ENCODE measurements at regions not wholly inside any gene's neighbourhood (a gene's known extent, or its start where the extent isn't known, plus 50 kb on each side); places are given as distances from the start of the nearest gene placed in this dataset.
A peak's percentile ranks its signal among the peaks of the same experiment; 100 is the strongest.
"Not testable (repeated sequence)": the region's sequence is repeated elsewhere in the genome, so short reads cannot be mapped to it uniquely, and the experiment has no call there.

- peak; percentile 99 for ATAC-seq
- DNase-seq (ENCODE audit: low spot score) = peak; percentile 80
These were observed 415.1 kb downstream of the ETS1 start for GRCh38 chr11:128172046-128172878.

GRCh38 chr11:128171506-128171905 lies 415.9 kb downstream of the ETS1 start:
- DNase-seq (ENCODE audit: low spot score) = no peak
- no peak for ATAC-seq

- DNase-seq (ENCODE audit: low spot score) (no peak), ATAC-seq (no peak)
These were observed 421.8 kb downstream of the ETS1 start for GRCh38 chr11:128165572-128165971.

GRCh38 chr11:128164080-128164741 lies 423.1 kb downstream of the ETS1 start:
- DNase-seq (ENCODE audit: low spot score) (no peak), ATAC-seq (peak; percentile 71)

- DNase-seq (ENCODE audit: low spot score) (peak; percentile 58), ATAC-seq (peak; percentile 46)
These were observed 425.4 kb downstream of the ETS1 start for GRCh38 chr11:128161994-128162393.

- DNase-seq (ENCODE audit: low spot score) (no peak), ATAC-seq (no peak)
These were observed 425.9 kb downstream of the ETS1 start for GRCh38 chr11:128161436-128161835.

GRCh38 chr11:128158860-128159259 lies 428.5 kb downstream of the ETS1 start:
- no peak for DNase-seq (ENCODE audit: low spot score)
- no peak for ATAC-seq

- DNase-seq (ENCODE audit: low spot score) = peak; percentile 55
- ATAC-seq = peak; percentile 88
These were observed 429.7 kb downstream of the ETS1 start for GRCh38 chr11:128157423-128158298.

GRCh38 chr11:128156486-128156885 lies 430.9 kb downstream of the ETS1 start:
- no peak for DNase-seq (ENCODE audit: low spot score)
- ATAC-seq = no peak

GRCh38 chr11:128155590-128155989 lies 431.8 kb downstream of the ETS1 start:
- ATAC-seq = no peak
- no peak for DNase-seq (ENCODE audit: low spot score)

- ATAC-seq (no peak), DNase-seq (ENCODE audit: low spot score) (no peak)
These were observed 433.7 kb downstream of the ETS1 start for GRCh38 chr11:128153697-128154048.

GRCh38 chr11:128152796-128153696 lies 434.3 kb downstream of the ETS1 start:
- ATAC-seq (no peak), DNase-seq (ENCODE audit: low spot score) (no peak)

- ATAC-seq = peak; percentile 61
- DNase-seq (ENCODE audit: low spot score) = no peak
These were observed 435.6 kb downstream of the ETS1 start for GRCh38 chr11:128151780-128152179.

GRCh38 chr11:128151338-128151737 lies 436.0 kb downstream of the ETS1 start:
- DNase-seq (ENCODE audit: low spot score) (no peak), ATAC-seq (no peak)

- DNase-seq (ENCODE audit: low spot score) (no peak), ATAC-seq (no peak)
These were observed 439.1 kb downstream of the ETS1 start for GRCh38 chr11:128148208-128148607.

GRCh38 chr11:128146926-128147605 lies 440.3 kb downstream of the ETS1 start:
- peak; percentile 26 for ATAC-seq
- DNase-seq (ENCODE audit: low spot score) = no peak

GRCh38 chr11:128140293-128140692 lies 447.1 kb downstream of the ETS1 start:
- ATAC-seq; DNase-seq (ENCODE audit: low spot score): not testable (repeated sequence)

GRCh38 chr11:128135451-128135850 lies 451.9 kb downstream of the ETS1 start:
- ATAC-seq (peak; percentile 46), DNase-seq (ENCODE audit: low spot score) (no peak)

- ATAC-seq = no peak
- no peak for DNase-seq (ENCODE audit: low spot score)
These were observed 453.9 kb downstream of the ETS1 start for GRCh38 chr11:128133501-128133900.

- ATAC-seq = no peak
- DNase-seq (ENCODE audit: low spot score) = no peak
These were observed 457.3 kb downstream of the ETS1 start for GRCh38 chr11:128130052-128130451.
